Sigmoid colon (tissue), 4 donors: ENCODE measurements at regions not wholly inside any gene's neighbourhood (a gene's known extent, or its start where the extent isn't known, plus 50 kb on each side); places are given as distances from the start of the nearest gene placed in this dataset.

ENCODE experiments used
- EP300 ChIP-seq, 4 donors: sonication (generic); formaldehyde crosslinking; IDR thresholded peaks; one replicate each; pipeline ENCODE4 v1.6.1; 2017; ENCODE audit warnings: antibody characterized with exemption in 4 of 4
- POLR2A ChIP-seq, 2 donors: fragments of 450-650 bp; IDR thresholded peaks; one replicate each; pipeline ENCODE4 v1.6.1; 2016; ENCODE audit warnings: antibody characterized with exemption in 2 of 2, mild to moderate bottlenecking in 2 of 2, moderate library complexity in 2 of 2
- POLR2AphosphoS5 ChIP-seq, 4 donors: sonication (generic); formaldehyde crosslinking; IDR thresholded peaks; one replicate each; pipeline ENCODE4 v1.6.1; 2017; ENCODE audit warnings: antibody characterized with exemption in 4 of 4
- TF ChIP-seq, protein P1 (sequence below), 4 experiments: fragments of 450-650 bp in 3 of 4; fragments of 200-600 bp in 1 of 4; IDR thresholded peaks; one replicate each; pipeline ENCODE4 v1.5.1; 2016 to 2019; ENCODE audit warnings: antibody characterized with exemption in 4 of 4, mild to moderate bottlenecking in 3 of 4, moderate library complexity in 2 of 4

DNA sequence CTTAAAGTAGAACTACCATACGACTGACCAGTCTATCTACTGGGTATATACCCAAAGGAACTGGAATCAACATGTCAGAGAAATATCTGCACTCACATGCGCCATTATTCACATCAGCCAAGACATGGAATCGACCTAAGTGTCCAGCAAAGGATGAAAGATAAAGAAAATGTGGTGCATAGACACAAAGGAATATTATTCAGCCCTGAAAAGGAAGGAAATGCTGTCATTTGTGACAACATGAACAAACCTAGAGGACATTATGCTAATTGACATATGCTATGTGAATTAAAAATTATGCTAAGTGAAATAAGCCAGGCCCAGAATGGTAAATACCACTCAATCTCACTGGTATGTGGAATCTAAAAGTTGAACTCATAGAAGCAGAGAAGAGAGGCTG, 123.7 kb downstream of the KLF6 start:
- TF ChIP-seq, protein P1, sequence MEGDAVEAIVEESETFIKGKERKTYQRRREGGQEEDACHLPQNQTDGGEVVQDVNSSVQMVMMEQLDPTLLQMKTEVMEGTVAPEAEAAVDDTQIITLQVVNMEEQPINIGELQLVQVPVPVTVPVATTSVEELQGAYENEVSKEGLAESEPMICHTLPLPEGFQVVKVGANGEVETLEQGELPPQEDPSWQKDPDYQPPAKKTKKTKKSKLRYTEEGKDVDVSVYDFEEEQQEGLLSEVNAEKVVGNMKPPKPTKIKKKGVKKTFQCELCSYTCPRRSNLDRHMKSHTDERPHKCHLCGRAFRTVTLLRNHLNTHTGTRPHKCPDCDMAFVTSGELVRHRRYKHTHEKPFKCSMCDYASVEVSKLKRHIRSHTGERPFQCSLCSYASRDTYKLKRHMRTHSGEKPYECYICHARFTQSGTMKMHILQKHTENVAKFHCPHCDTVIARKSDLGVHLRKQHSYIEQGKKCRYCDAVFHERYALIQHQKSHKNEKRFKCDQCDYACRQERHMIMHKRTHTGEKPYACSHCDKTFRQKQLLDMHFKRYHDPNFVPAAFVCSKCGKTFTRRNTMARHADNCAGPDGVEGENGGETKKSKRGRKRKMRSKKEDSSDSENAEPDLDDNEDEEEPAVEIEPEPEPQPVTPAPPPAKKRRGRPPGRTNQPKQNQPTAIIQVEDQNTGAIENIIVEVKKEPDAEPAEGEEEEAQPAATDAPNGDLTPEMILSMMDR (IDR thresholded peaks at IDR 0.05): no peak
- TF ChIP-seq POLR2A (IDR thresholded peaks at IDR 0.05) (no peak), EP300 (IDR thresholded peaks at IDR 0.05) (no peak), POLR2AphosphoS5 (IDR thresholded peaks at IDR 0.05) (no peak)
